GM12878 (cell line): ENCODE measurements at regions not wholly inside any gene's neighbourhood (a gene's known extent, or its start where the extent isn't known, plus 50 kb on each side); places are given as distances from the start of the nearest gene placed in this dataset.

Experiments used
- ATAC-seq: fragments of 200-7000 bp; cut with Tn5 transposase; 3 replicates; pipeline ENCODE4 v1.9.1; 2020; ENCODE audit warnings: mild to moderate bottlenecking, moderate library complexity
- BruUV-seq: library from RNA; stranded (reverse); fragments of 400-500 nt; replicated peaks from 2 replicates; lab custom pipeline; 2021; lab: Mats Ljungman, UMichigan
- CTCF ChIA-PET: fragments of 300-600 bp; sonication (Branson Sonifier 250); formaldehyde crosslinking; extraction: SDS; loops from one replicate; lab custom pipeline; 2021; ENCODE audit warnings: inconsistent platforms; lab: Yijun Ruan, JAX
- POLR2A ChIA-PET: fragments of 350-600 bp; formaldehyde crosslinking; extraction: SDS; loops from one replicate; lab custom pipeline; 2021; ENCODE audit warnings: inconsistent platforms; lab: Charles Lee
- RAD21 ChIA-PET: fragments of 300-600 bp; sonication (Branson Sonifier 250); formaldehyde crosslinking; loops from one replicate; lab custom pipeline; 2023; ENCODE audit warnings: antibody characterized with exemption; ENCODE audit not compliant: unreplicated experiment; lab: Charles Lee
- SMC1A ChIA-PET: fragments of 300-600 bp; sonication (Branson Sonifier 250); formaldehyde crosslinking; loops from one replicate; lab custom pipeline; 2023; ENCODE audit not compliant: unreplicated experiment, uncharacterized antibody; lab: Charles Lee
- DNase-seq: peaks from one replicate; pipeline ENCODE4 v3.0.0-alpha.2; 2011; ENCODE audit warnings: low read depth, low spot score
- FAIRE-seq: peaks from 3 replicates; lab custom pipeline; 2011; peaks lifted over from hg19 to GRCh38; lab: Jason Lieb, UNC
- H2AFZ ChIP-seq: 2 replicates; pipeline ENCODE4 v1.6.0; 2011; ENCODE audit warnings: low read depth, low read length, control low read depth; ENCODE audit not compliant: control insufficient read depth
- H3K27ac ChIP-seq: 2 replicates; pipeline ENCODE4 v1.5.1; 2011; ENCODE audit warnings: control low read depth; ENCODE audit not compliant: control insufficient read depth, insufficient read depth
- H3K27me3 ChIP-seq, 2 experiments: replicated peaks in 1 of 2; 2 replicates each; pipeline versions ENCODE4 v1.6.0 to v1.6.1; 2011; ENCODE audit warnings: low read length in 1 of 2; ENCODE audit not compliant: control insufficient read depth in 2 of 2, insufficient read depth in 2 of 2
- H3K36me3 ChIP-seq, 2 experiments: 2 replicates each; pipeline ENCODE4 v1.5.1; 2011; ENCODE audit warnings: low read length in 1 of 2; ENCODE audit not compliant: control insufficient read depth in 2 of 2, insufficient read depth in 2 of 2
- H3K4me1 ChIP-seq: 2 replicates; pipeline ENCODE4 v1.6.1; 2011; ENCODE audit warnings: mild to moderate bottlenecking, low read length, moderate library complexity, mixed read lengths; ENCODE audit not compliant: control insufficient read depth, insufficient read depth
- H3K4me2 ChIP-seq: 2 replicates; pipeline ENCODE4 v1.6.0; 2011; ENCODE audit warnings: control low read depth; ENCODE audit not compliant: control insufficient read depth, insufficient read depth
- H3K4me3 ChIP-seq: fragments of 200-600 bp; sonication (generic); 2 replicates; pipeline ENCODE4 v1.5.1; 2016
- H3K79me2 ChIP-seq: 2 replicates; pipeline ENCODE4 v1.6.0; 2011; ENCODE audit warnings: low read length; ENCODE audit not compliant: control insufficient read depth, insufficient read depth
- H3K9ac ChIP-seq: 2 replicates; pipeline ENCODE4 v1.8.0; 2011; ENCODE audit warnings: low read length, control low read depth, mixed read lengths; ENCODE audit not compliant: control insufficient read depth, insufficient read depth
- H3K9me3 ChIP-seq: replicated peaks from 3 replicates; pipeline ENCODE4 v1.5.1; 2011; ENCODE audit warnings: mild to moderate bottlenecking, low read length; ENCODE audit not compliant: control insufficient read depth, insufficient read depth
- H4K20me1 ChIP-seq: 2 replicates; pipeline ENCODE4 v1.6.0; 2011; ENCODE audit not compliant: control insufficient read depth, insufficient read depth
- BCLAF1 ChIP-seq: fragments of 450-650 bp; IDR thresholded peaks from 2 replicates; pipeline ENCODE4 v1.6.1; 2017; ENCODE audit warnings: antibody characterized with exemption, mild to moderate bottlenecking, moderate library complexity
- CEBPZ ChIP-seq: fragments of 150-350 bp; IDR thresholded peaks from 2 replicates; pipeline ENCODE4 v1.6.1; 2016; ENCODE audit warnings: low read depth, low read length
- POLR2A ChIP-seq: IDR thresholded peaks from 2 replicates; pipeline ENCODE4 v1.6.1; 2011; ENCODE audit warnings: low read depth, mild to moderate bottlenecking, low read length
- SP1 ChIP-seq: IDR thresholded peaks from one replicate; pipeline ENCODE4 v1.6.1; 2011; ENCODE audit warnings: low read depth, low read length
- SUPT20H ChIP-seq: IDR thresholded peaks from 2 replicates; pipeline ENCODE4 v1.6.1; 2011; ENCODE audit warnings: low read depth, mild to moderate bottlenecking, low read length, moderate library complexity, borderline replicate concordance; ENCODE audit not compliant: control insufficient read depth
- in situ Hi-C: fragments of 300-500 bp; cut with MboI; formaldehyde crosslinking; loops from 9 replicates; pipeline ENCODE4 v1.14.3; 2018; ENCODE audit warnings: mixed read lengths
- intact Hi-C: fragments of 100-400 bp; cut with micrococcal nuclease; formaldehyde crosslinking; loops from one replicate; pipeline ENCODE4 v1.14.2; 2022; ENCODE audit not compliant: unreplicated experiment
- TF ChIP-seq, protein P1 (sequence below): IDR thresholded peaks from 2 replicates; pipeline ENCODE4 v1.6.1; 2011; ENCODE audit warnings: borderline replicate concordance, low read depth, mild to moderate bottlenecking, moderate library complexity, low read length; ENCODE audit not compliant: insufficient read depth, poor library complexity, severe bottlenecking

- in situ Hi-C loops (no loop called here), intact Hi-C loops (no loop called here)
- H3K4me3 ChIP-seq, result no peak overlapping the region
- H4K20me1 ChIP-seq, result no peaks in the 10 kb centered on the region
- DNase-seq (no peak), ATAC-seq (no peak), FAIRE-seq (no peak)
- no peak overlapping the region for H2AFZ ChIP-seq
- no peak for TF ChIP-seq SP1
- no peak for TF ChIP-seq SUPT20H
- no peak for TF ChIP-seq POLR2A
- no peak for TF ChIP-seq CEBPZ
- TF ChIP-seq, protein P1, sequence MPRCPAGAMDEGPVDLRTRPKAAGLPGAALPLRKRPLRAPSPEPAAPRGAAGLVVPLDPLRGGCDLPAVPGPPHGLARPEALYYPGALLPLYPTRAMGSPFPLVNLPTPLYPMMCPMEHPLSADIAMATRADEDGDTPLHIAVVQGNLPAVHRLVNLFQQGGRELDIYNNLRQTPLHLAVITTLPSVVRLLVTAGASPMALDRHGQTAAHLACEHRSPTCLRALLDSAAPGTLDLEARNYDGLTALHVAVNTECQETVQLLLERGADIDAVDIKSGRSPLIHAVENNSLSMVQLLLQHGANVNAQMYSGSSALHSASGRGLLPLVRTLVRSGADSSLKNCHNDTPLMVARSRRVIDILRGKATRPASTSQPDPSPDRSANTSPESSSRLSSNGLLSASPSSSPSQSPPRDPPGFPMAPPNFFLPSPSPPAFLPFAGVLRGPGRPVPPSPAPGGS, result no peak
- no peak for TF ChIP-seq BCLAF1
- RAD21 ChIA-PET, result no interaction called here
- H3K27me3 ChIP-seq, result no peaks in the 10 kb centered on the region
- SMC1A ChIA-PET, result interaction anchor here (0.7 kb wide), 1 partner anchor 597 kb away, joined by 3 read pairs; no protein-coding TSS in a partner anchor
- POLR2A ChIA-PET, result no interaction called here
- CTCF ChIA-PET, result no interaction called here
- H3K79me2 ChIP-seq, result no peaks in the 10 kb centered on the region
- H3K9ac ChIP-seq, result no peak overlapping the region
- H3K9me3 ChIP-seq, result no peaks in the 10 kb centered on the region
- no peaks in the 10 kb centered on the region for H3K36me3 ChIP-seq
- no TSS peak for BruUV-seq
- H3K4me2 ChIP-seq, result no peak overlapping the region
- H3K27ac ChIP-seq, result no peak overlapping the region
- H3K4me1 ChIP-seq, result no peaks in the 10 kb centered on the region
Measured at GRCh38 chr14:84085493-84085892, 1444.5 kb upstream of the FLRT2 start.
